HG02981 (cell line): ENCODE measurements at regions not wholly inside any gene's neighbourhood (a gene's known extent, or its start where the extent isn't known, plus 50 kb on each side); places are given as distances from the start of the nearest gene placed in this dataset.

Experiments used
- ATAC-seq: cut with Tn5 transposase; IDR thresholded peaks from one replicate; pipeline ENCODE4 v1.9.1; 2021; ENCODE audit warnings: mild to moderate bottlenecking, moderate library complexity; ENCODE audit not compliant: unreplicated experiment

DNA sequence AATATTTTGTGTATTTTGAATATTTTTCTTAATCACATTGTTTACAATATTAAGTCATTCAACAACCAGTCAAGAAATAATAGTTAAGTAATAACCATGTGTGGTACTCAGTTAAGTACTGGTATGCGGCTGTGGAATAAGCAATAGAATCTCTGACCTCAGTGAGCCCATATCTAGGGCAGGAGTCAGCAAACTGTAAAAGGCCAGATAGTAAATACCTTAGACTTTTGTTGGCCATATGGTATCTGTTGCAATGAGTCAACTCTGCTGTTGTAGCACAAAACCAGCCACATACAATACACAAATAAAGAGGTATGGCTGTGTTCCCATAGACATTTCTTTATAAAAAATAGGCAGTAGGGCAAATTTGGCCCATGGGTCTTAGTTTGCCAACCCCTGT is 311.6 kb upstream of the SEMA3A start:
- ATAC-seq, result no peak

DNA sequence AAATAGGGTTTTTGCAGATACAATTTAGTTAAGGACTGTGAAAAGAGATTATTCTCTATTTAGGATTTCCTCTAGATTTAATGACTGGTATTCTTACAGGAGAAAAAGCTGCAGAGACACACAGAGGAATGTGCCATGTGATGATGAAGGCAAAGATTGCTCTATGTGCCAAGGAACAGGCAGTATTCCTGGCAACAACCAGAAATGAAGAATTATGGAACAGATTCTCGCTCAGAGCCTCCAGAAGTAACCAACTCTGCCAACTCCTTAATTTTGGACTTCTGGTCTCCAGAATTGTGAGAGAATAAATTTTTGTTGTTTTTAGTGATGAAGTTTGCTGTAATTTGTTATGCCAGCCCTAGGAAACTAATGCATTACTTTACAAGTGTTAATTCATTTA is 307.6 kb upstream of the SEMA3A start:
- no peak for ATAC-seq

DNA sequence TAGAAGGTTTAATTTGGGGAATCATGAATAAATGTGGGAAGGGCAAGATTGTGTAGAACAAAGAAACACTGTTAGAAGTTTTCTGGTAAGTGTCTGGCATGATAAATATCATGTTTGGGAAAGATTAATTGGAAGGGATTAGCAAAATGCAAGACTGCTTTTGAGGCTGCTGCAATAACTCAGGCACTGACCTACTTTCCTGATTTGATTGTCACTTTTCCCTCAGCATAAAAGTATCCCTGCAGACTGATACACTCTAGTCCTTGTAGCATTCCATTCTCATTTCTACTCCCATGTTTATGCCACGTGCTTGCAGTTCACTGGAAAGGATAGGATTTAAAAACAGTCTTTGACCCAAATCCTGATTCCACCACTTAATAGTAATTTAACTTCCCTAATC is 303.3 kb upstream of the SEMA3A start:
- no peak for ATAC-seq

DNA sequence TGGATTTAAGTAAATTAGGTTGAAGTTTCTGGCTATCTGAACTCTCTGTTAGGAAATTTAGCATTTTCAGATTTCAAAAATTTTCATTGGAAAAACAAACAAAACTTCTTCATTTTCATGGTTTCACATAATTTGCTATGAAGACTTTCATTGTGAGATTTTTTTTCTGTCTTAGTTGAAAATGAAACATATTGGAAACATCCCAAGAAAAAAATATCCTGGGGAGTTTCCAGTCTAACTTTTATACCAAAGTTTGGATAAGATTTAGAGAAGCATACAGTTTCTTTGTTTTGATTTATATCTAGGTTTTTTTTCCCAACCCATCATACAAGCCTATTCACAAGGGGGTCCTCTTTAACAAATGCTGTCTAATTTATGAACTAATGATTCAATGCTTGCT is 300.5 kb upstream of the SEMA3A start:
- no peak for ATAC-seq

DNA sequence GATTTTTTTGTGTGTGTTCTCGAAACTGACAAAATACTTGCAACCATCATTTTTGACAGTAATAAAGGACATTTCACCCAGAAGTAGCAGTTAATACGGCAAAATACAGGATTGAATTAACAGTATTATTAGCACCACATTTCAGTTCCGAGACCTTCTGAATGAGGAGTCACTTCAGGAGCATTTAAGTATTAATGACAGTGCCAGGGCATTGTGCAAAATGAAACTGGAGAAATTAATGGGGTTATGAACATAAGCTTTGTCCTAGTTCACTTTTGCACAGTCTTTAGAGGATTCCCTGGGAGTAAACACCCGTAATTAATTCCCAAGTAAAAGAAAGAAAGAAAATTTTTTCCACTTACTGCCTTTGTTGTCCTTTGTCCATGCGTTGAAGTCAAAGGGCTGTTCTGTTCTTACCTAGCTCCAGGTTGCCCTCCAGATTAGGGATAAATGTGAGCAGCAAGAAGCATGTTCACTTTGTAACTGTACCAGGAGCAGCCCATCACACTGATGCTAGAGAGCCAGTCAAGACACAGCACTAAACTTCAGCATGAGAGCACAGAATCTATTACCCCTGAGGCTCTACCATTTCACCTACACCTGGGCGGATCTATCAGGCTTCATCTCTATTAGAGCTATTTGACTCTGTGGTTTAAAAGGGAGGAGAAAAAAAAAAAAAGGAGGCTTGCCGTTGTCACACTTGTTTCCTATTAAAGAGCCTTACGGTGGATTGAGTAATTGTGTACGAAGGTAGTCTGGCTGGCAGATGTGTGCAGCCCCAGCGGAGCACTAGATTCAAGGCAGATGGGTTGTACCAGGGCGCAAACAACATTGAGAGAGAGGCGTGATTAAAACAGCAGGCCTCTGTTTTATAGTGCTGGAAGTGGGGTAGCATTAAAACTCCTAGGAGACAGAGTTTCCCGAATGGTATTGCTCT is 297.8 kb upstream of the SEMA3A start:
- ATAC-seq, result no peak

DNA sequence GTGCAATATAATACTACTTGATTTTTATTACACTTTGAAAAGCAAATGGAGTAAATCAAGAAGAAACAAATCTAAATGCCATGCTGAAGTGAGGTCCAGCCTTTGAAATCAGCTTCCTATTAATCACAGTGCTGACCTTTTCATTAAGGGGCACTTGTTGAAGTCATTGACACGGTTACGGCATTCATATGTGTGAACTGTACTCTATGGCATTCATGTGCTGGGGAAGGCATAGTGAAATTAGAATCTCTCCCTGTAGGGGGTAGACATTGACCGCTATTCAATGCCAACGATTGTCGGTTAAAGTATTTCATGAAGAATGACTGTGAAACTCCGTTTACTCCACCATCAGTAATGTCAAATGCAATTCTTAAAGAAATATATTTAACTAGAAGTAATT is 296.1 kb upstream of the SEMA3A start:
- no peak for ATAC-seq

DNA sequence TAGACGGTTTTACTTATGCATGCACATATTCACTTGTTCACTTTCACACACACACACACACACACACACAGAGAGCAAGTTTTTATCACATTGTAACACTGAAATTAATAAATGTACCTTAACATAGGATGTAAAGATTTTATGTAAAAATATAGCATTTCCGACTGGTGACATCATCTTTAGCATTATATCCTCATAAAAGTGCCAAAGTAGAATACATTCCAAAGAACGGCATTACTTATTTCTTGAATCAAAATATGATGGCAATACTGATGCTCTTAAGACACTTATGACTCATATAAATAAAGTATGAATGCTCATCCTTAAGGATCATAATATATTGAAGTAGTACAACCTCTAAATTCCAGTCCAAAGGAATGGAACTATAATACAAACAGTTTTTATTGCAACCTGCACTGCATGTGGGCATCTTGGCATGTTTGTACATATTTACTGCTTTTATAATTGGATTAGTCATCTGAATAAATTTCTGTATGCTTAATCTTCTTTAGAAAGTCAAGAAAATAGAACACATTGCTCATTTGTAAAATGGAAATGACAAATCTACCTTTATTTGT is 290.0 kb upstream of the SEMA3A start:
- no peak for ATAC-seq

DNA sequence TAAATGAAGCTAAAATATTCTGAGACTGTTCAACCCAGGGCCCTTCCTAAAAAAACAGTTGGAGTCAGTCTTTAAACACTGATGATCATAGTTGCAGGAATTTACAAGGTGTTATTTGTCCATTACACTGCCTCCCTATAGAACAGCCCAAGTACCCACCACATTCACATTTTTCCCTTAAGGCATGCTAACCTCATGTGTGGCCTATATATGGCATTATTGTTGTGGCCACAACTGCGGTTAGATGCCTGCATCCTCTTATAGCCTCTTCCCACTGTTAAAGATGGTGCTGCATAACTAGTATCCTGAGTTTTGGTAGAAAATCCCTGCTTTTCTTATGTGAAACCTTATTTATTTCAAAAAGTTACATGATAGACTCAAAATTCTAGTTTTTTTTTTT is 287.9 kb upstream of the SEMA3A start:
- no peak for ATAC-seq

DNA sequence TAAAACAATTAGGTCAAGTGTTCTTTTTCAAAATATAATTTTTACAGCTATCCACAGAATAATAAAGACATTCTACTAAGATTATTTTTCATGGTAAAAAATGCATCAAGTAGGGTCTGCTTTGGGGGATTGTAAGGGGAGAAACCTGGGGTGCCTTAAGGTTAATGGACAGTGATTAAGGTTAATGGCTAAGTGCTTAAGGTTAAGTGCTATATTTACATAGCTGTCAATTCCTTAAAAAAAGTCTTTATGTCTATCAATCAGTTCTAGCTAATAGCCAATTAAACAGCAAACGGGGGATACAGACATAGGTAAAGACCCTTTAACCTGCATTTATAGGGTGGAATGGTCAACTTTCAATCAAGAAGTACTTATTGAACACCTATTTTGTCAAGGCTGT is 284.5 kb upstream of the SEMA3A start:
- no peak for ATAC-seq

DNA sequence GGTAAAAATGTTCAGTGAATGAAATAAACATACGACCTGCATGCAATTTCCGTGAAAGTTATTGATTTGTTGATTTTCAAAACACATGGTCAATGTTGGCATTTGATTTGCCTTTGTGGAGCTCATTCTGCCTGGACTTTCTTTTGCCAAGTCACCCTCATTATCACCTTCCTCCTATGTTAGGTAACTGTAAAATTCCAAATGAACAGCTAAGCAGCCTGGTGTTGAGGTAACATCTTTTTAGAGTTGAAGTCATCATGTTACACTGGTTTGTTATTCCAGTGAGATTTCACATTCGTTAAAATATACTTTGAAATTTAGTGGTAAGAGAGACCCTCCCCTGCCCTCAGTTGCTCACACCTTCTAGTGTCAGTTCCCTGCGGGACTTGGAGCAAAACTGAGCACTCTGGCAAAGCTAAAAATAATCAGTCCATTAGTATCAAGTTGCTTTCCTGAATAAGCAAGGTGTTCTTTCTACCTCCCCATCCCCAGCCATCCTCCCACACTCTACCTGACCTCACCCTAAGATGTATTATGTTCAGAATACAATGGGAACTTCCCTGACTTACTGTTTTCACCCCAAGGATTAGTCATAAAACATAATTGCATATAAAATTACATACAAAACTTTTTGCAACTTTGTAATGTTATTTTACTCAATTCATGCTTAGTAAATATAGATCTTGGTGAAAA is 283.3 kb upstream of the SEMA3A start:
- no peak for ATAC-seq

DNA sequence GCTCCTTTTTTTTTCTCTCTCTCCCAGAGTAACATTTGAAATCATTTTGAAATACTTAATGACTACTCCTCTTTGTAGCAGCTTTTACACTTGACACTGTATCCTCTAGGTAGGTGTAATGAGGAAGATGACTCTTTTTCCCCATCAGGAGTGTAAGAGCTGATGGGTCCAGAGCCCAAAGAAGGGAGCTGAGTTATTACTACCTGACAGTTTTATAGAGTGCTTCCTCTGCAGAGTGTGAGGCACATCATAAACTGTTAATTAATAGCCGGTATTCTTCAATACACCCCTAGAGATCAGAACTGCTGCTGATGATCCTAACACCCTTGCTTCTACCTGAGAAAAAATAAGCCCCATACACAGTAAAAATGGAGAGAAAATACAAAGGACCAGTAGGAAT is 279.8 kb upstream of the SEMA3A start:
- no peak for ATAC-seq

DNA sequence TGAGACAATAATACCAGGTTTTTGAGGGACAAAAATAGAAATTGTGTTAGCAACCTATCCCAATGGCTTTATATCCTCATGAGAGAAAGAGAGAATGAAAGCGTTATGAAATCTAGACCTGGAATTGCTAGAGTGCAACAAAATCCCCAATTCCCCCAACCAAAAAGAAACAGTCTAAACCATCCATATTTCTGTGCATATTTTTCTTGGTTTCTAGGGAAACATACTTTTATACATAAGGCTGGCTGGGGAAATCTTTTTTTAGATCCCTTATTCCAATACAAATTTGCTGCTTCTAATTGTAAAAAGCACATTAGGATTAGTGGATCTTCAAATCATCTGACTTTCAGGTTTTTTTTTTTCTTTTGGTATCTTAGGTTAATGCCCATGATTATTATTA is 277.0 kb upstream of the SEMA3A start:
- no peak for ATAC-seq

DNA sequence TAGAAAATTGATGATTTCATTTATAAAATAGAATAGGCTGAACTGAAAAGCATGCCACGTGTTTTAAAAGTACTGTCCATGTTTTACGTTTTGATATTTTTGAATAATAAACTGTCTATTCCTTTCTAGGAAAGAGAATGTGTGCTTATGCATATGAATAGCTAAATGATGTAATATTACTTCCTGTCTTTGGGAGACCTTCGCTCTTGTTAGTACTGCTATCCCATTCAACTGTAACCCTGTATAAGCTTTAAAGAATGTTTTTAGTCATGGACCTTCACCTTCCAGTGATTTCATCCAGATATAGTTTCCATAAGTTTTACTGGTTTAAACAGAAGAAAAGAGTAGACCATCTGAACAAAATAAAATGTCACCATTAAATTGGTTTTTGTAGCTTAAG is 274.4 kb upstream of the SEMA3A start:
- no peak for ATAC-seq

DNA sequence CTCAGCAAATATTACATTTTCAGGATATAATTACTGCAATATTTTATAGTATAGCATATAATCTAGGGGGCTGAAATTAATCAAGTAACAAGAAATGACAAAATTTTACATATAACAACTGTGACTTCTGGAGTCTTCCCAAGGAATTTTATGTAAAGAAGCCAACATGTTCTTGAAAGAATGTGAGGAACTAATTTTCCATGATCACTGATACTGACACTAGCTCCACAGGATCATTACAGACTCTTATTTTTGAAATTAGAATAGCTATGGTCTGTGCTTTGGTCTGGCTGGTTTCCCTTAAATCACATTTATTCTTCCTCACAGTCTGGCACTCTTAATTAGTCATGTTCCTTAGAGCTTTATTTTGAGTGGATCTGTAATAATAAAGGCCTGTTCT is 267.7 kb upstream of the SEMA3A start:
- ATAC-seq, result no peak

DNA sequence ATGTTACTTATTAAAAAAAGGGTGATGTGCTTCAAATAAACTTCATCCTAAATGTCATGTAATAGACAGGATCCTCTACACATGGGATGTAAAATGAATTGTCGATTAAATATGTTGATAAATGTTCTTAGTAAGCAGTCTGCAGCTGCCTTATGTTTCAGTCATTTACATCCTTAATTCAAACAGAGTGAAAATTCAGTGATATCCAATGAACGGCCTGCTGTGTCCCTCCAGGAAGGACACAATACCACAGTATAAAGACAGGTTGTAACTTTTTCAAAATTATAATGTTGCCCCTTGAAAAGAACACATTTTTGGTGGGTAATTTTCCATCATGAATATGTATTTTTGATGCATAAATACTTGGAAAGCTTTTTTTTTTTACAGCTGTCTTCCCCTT is 266.5 kb upstream of the SEMA3A start:
- ATAC-seq, result no peak

DNA sequence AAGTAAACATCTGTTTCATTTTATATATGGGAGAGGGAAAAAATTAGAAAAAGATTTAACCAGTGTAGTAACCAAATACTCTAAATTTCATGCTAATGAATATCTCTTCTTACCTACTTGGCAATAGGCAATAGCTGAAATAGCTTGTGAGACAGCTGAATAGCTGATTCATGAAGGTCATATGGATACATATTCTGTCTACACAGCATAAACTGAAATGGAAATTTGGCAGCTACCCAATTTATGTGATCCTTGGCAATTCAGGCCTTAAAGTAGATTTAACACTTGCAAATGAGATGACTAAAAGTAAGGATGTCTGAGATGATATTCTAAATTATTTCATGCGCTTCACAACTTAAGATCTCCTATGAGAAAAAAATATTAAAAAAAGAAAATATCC is 261.2 kb upstream of the SEMA3A start:
- no peak for ATAC-seq

DNA sequence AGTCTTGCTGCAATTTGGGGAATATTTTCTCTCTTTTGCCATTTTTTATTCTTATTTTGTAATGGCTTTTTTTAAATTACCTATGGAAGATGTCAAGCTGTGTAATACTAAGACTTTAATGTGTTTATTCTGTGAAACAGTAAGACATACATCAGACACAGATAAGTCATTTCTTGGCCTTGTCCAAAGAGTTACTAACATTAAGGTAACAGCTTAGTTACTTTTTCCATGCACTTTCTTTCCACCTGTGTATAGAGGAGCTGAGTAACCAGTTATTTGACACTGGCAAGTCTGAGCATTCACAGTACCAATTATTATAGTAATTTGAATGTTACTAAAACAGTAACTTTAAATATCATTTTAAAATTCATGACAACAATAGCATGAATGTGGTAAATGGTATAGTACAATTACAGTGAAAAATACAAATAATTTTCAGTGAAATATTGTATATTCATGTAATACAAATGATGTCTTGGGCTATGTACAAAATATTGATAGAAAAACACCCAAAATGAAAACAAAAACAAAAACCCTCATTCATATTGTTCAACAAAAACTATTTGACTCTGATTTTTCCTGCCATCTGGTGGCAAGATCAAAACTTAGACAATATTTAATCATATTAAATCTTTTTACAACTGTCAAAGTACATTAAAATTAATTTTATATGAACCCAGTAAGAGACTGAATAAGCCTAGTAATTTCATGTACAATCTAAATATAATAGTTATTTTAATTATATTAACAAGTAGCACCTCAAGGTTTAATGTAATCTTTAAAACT is 259.8 kb upstream of the SEMA3A start:
- no peak for ATAC-seq

DNA sequence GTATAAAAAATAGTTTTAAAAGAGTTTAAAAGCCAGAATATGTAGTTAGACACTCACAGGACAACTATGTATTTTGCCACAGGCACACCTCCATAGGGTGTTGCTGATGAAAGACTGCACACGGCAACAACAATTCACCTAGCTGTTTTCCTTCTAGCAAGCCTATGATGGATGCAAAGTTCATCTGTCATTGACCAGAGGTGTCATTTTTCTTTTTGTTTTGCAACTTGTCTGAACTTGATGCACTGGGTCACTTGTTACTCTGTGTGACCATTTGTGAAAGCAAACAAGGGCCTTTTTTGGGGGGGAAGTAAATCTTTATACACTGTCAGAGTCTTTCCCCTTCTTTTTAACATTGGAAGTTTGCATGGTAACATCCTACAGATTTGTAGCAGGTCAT is 258.0 kb upstream of the SEMA3A start:
- no peak for ATAC-seq

DNA sequence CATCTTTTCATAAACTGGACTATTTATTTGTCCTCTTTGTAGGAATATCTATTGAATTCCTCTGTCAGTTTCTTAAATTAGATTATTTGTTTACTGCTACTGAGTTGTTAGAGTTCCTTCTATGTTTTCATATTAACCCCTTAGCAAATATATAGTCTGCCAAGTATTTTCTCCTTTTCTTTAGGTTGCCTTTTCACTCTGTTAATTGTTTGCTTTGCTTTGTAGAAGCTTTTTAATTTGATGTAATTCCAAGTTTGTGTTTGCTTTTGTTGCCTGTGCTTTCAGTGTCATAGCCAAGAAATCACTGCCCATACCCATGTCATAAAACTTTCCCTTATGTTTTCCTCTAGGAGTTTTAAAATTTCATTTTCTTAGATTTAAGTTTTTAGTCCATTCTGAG is 256.2 kb upstream of the SEMA3A start:
- ATAC-seq, result no peak

DNA sequence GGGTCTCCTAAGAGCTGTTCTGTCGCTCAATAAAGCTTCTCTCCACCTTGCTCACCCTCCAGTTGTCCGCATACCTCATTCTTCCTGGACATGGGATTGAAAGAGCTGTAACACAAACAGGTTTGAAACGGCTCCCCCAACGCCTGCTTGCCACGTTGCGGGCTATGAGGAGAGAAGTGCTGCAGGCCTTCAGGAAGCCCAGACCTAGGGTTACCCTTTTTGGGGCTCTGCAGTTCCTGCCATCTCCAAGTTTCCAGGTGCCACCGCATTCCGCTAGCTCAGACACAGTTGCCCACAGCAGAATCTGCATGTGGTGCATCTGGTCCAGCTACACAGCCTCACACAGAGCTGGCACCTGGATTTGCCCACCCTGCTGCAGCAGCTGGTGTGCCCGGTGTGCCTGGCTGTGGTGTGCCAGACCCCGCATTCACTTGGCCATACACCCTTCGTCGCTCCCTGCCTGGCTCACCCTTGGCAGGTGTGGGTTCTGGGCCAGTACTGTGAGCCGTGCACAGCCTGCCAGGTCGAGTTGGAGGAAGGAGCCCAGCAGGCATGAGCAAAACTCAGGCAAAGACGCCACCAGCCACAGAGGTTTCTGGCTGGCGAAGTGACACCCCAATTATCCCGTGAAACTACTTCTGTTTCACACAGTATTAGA is 253.2 kb upstream of the SEMA3A start:
- no peak for ATAC-seq

DNA sequence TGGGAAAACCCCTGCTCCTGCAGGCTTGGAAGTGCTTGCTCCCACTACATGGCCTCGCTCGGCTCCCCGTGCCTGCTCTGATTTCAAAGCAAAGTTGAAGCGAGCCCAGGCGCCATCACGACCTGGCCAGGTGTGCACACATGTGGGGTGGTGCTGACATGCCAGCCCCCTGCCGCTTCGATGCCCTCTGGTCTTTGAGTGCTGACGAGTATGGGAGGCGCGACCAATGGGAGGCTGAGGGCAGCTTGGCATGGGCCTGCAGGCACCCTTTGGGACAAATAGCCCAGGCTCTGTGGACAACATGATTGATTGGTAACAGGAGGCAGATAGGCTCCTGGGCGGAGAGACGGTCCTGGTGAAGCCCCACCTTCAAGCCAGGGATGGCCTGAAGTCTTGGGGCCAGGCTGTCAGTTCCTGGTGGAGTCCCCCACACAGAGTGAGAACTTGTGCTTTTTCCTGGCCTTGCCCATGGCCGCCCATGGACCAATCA is 252.4 kb upstream of the SEMA3A start:
- no peak for ATAC-seq
